A673 (cell line): ENCODE measurements at regions not wholly inside any gene's neighbourhood (a gene's known extent, or its start where the extent isn't known, plus 50 kb on each side); places are given as distances from the start of the nearest gene placed in this dataset.
"Not testable (repeated sequence)": the region's sequence is repeated elsewhere in the genome, so short reads cannot be mapped to it uniquely, and the experiment has no call there.

Experiments used
- BruUV-seq: library from RNA; stranded (reverse); fragments of 400-500 nt; replicated peaks from 2 replicates; lab custom pipeline; 2021; lab: Mats Ljungman, UMichigan
- CTCF ChIA-PET: fragments of 300-600 bp; sonication (Branson Sonifier 250); formaldehyde crosslinking; loops from one replicate; lab custom pipeline; 2022; ENCODE audit warnings: antibody characterized with exemption; lab: Charles Lee
- POLR2A ChIA-PET: fragments of 300-600 bp; sonication (Branson Sonifier 250); formaldehyde crosslinking; loops from one replicate; lab custom pipeline; 2022; ENCODE audit warnings: antibody characterized with exemption; ENCODE audit not compliant: low non-redundant PET; lab: Charles Lee
- DNase-seq: peaks from one replicate; pipeline ENCODE4 v3.0.0-alpha.2; 2015; ENCODE audit warnings: low spot score
- H3K27ac ChIP-seq: fragments of 200-600 bp; sonication (generic); 2 replicates; pipeline ENCODE4 v1.5.1; 2016; ENCODE audit warnings: mixed run types, low read depth, mild to moderate bottlenecking, mixed read lengths, antibody characterized with exemption, low read length; ENCODE audit not compliant: poor library complexity, severe bottlenecking
- H3K27me3 ChIP-seq: fragments of 200-600 bp; sonication (generic); replicated peaks from 2 replicates; pipeline ENCODE4 v1.6.1; 2017; ENCODE audit warnings: mixed run types, low read depth, mild to moderate bottlenecking, mixed read lengths, antibody characterized with exemption, low read length; ENCODE audit not compliant: insufficient read depth, poor library complexity
- H3K36me3 ChIP-seq: fragments of 200-600 bp; sonication (generic); 2 replicates; pipeline ENCODE4 v1.6.1; 2016; ENCODE audit warnings: mixed run types, mild to moderate bottlenecking, mixed read lengths, antibody characterized with exemption, low read length; ENCODE audit not compliant: insufficient read depth, poor library complexity, severe bottlenecking
- H3K4me1 ChIP-seq: fragments of 200-600 bp; sonication (generic); 2 replicates; pipeline ENCODE4 v1.6.1; 2017; ENCODE audit warnings: mixed run types, mild to moderate bottlenecking, mixed read lengths, antibody characterized with exemption, low read length; ENCODE audit not compliant: insufficient read depth, poor library complexity, severe bottlenecking
- H3K4me3 ChIP-seq: fragments of 200-600 bp; sonication (generic); 2 replicates; pipeline ENCODE4 v1.5.1; 2016; ENCODE audit warnings: low read depth, mixed run types, mild to moderate bottlenecking, mixed read lengths, low read length; ENCODE audit not compliant: poor library complexity, severe bottlenecking
- H3K9me3 ChIP-seq: fragments of 200-600 bp; sonication (generic); 2 replicates; pipeline ENCODE4 v1.6.1; 2016; ENCODE audit warnings: mixed run types, low read depth, mild to moderate bottlenecking, mixed read lengths, antibody characterized with exemption, low read length; ENCODE audit not compliant: poor library complexity, severe bottlenecking
- CTCF ChIP-seq: fragments of 300-800, 200-600 bp; sonication (generic); conservative IDR thresholded peaks from 2 replicates; pipeline ENCODE4 v1.5.1; 2017; ENCODE audit warnings: low read depth, mild to moderate bottlenecking, antibody characterized with exemption, low read length, moderate library complexity, mixed read lengths
- EZH2 ChIP-seq: fragments of 200-600 bp; sonication (generic); IDR thresholded peaks from 2 replicates; pipeline ENCODE4 v1.6.1; 2017; ENCODE audit warnings: borderline replicate concordance, low read depth, mild to moderate bottlenecking, mixed read lengths, antibody characterized with exemption, low read length; ENCODE audit not compliant: poor library complexity, severe bottlenecking
- intact Hi-C: fragments of 100-400 bp; cut with micrococcal nuclease; formaldehyde crosslinking; loops from one replicate; pipeline ENCODE4 v1.10.0; 2022; ENCODE audit not compliant: unreplicated experiment

GRCh38 chr1:102691592-102692090 lies 416.7 kb downstream of the COL11A1 start:
- intact Hi-C loops, result no loop called here
- Histone ChIP-seq H3K36me3 (no peaks in the 10 kb centered on the region), H3K4me3 (no peak overlapping the region), H3K9me3 (no peaks in the 10 kb centered on the region), H3K27me3 (no peaks in the 10 kb centered on the region), H3K4me1 (no peaks in the 10 kb centered on the region), H3K27ac (no peak overlapping the region)
- ChIA-PET POLR2A (no interaction called here), CTCF (no interaction called here)
- TF ChIP-seq EZH2, result no peak
- no TSS peak for BruUV-seq
- no peak for DNase-seq

GRCh38 chr1:102687383-102687782 lies 420.9 kb downstream of the COL11A1 start:
- ChIA-PET CTCF (no interaction called here), POLR2A (no interaction called here)
- no peaks in the 10 kb centered on the region for H3K27me3 ChIP-seq
- H3K27ac ChIP-seq, result no peak overlapping the region
- no peaks in the 10 kb centered on the region for H3K4me1 ChIP-seq
- no peak for TF ChIP-seq CTCF
- TF ChIP-seq EZH2, result no peak
- H3K4me3 ChIP-seq, result no peak overlapping the region
- BruUV-seq, result no TSS peak
- DNase-seq, result no peak
- H3K36me3 ChIP-seq, result no peaks in the 10 kb centered on the region
- intact Hi-C loops, result no loop called here
- no peaks in the 10 kb centered on the region for H3K9me3 ChIP-seq

DNA sequence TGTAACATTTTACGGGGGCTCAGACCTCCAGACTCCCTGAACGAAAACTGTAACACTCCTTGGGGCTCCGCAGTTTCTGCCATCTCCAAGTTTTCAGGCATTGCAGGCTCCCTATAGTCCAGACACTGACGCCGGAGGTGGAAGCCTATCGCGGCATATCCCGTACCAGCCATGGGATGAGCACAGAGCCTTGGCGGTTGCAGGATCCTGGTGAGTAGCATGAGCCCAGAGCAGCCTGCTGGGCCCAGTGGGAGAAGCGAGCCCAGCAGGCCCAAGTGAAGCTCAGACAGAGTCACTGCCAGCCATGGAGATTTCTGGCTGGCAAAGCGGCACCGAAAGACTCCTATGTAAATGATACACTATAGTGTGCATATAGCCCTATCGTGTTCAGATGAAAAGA lies 446.8 kb downstream of the COL11A1 start:
- H3K27ac ChIP-seq, result no peak overlapping the region
- TF ChIP-seq EZH2, result no peak
- TF ChIP-seq CTCF, result no peak
- no peaks in the 10 kb centered on the region for H3K4me1 ChIP-seq
- CTCF ChIA-PET, result no interaction called here
- H3K27me3 ChIP-seq, result no peaks in the 10 kb centered on the region
- H3K36me3 ChIP-seq, result no peaks in the 10 kb centered on the region
- H3K4me3 ChIP-seq, result no peak overlapping the region
- POLR2A ChIA-PET, result no interaction called here
- no peak for DNase-seq
- BruUV-seq, result no TSS peak
- intact Hi-C loops, result no loop called here
- no peaks in the 10 kb centered on the region for H3K9me3 ChIP-seq

DNA sequence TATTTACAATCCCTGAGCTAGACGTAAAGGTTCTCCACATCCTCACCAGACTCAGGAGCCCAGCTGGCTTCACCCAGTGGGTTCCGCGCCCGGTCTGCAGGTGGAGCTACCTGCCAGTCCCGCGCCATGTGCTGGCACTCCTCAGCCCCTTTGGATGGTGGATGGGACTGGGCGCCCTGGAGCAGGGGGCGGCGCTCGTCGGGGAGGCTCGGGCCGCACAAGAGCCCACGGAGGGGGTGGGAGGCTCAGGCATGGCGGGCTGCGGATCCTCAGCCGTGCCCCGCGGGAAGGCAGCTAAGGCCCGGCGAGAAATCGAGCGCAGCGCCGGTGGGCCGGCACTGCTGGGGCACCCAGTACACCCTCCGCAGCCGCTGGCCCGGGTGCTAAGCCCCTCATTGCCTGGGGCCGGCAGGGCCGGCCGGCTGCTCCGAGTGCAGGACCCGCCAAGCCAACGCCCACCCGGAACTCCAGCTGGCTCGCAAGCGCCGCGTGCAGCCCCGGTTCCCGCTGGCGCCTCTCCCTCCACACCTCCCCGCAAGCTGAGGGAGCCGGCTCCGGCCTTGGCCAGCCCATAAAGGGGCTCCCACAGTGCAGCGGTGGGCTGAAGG lies 448.3 kb downstream of the COL11A1 start:
- intact Hi-C loops, CTCF ChIA-PET, POLR2A ChIA-PET: not testable (repeated sequence)

More for the DNA sequence above, 448.3 kb downstream of the COL11A1 start:
- H3K9me3 ChIP-seq, H3K27ac ChIP-seq, H3K4me1 ChIP-seq, BruUV-seq, H3K4me3 ChIP-seq, H3K27me3 ChIP-seq, DNase-seq, H3K36me3 ChIP-seq: not testable (repeated sequence)
